ENCODE measurements at regions not wholly inside any gene's neighbourhood (a gene's known extent, or its start where the extent isn't known, plus 50 kb on each side); places are given as distances from the start of the nearest gene placed in this dataset.

DNA sequence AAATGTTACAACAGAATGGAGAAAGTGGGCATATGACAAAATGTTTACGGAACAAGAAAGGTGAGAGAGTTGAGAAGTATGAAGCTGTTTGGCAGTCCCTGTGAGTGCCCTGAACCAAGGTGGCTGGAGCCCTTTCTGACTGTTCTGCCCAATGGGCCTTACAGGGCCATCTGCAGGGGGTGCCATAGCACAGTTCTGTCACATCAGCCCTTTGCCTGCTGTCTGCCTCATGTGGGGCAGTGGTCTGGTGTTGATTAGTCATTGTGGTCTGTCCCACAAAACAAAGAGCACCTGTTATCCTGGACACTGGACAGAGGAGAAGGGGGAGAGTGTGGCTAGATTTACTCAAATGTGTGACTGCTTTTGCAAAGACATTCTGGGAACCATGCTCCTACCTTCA lies 51.5 kb upstream of the OSBPL3 start:
- H3K36me3 ChIP-seq (ENCODE audit: insufficient read depth), result no peaks in the 10 kb centered on the region
- H3K79me2 ChIP-seq (ENCODE audit: insufficient read depth, low read depth), result no peaks in the 10 kb centered on the region
- peak overlapping the region; percentile 89 for H3K4me2 ChIP-seq
- H3K9ac ChIP-seq, result peak overlapping the region; percentile 31; the same call in 1 of the 2 replicates
- H3K4me1 ChIP-seq (ENCODE audit: low read depth, poor library complexity, severe bottlenecking), result peaks cover 60% of the 10 kb centered on the region
- H2AFZ ChIP-seq (ENCODE audit: low read depth), result peak overlapping the region; percentile 41; the same call in 1 of the 2 replicates
- H3K27me3 ChIP-seq (ENCODE audit: insufficient read depth, low read depth), result no peaks in the 10 kb centered on the region
- no peaks in the 10 kb centered on the region for H4K20me1 ChIP-seq (ENCODE audit: insufficient read depth)
- no peak overlapping the region for H3K4me3 ChIP-seq (IDR thresholded peaks at IDR 0.05; ENCODE audit: insufficient read depth, low read depth, low read length)
- TF ChIP-seq, protein P1, sequence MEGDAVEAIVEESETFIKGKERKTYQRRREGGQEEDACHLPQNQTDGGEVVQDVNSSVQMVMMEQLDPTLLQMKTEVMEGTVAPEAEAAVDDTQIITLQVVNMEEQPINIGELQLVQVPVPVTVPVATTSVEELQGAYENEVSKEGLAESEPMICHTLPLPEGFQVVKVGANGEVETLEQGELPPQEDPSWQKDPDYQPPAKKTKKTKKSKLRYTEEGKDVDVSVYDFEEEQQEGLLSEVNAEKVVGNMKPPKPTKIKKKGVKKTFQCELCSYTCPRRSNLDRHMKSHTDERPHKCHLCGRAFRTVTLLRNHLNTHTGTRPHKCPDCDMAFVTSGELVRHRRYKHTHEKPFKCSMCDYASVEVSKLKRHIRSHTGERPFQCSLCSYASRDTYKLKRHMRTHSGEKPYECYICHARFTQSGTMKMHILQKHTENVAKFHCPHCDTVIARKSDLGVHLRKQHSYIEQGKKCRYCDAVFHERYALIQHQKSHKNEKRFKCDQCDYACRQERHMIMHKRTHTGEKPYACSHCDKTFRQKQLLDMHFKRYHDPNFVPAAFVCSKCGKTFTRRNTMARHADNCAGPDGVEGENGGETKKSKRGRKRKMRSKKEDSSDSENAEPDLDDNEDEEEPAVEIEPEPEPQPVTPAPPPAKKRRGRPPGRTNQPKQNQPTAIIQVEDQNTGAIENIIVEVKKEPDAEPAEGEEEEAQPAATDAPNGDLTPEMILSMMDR (conservative IDR thresholded peaks at IDR 0.05; ENCODE audit: low read depth, low read length), result peak; percentile 47
- peak overlapping the region; percentile 86 for H3K27ac ChIP-seq

- peak overlapping the region; percentile 89 for H3K4me2 ChIP-seq
- peak overlapping the region; percentile 31; the same call in 1 of the 2 replicates for H3K9ac ChIP-seq
- H3K4me3 ChIP-seq (IDR thresholded peaks at IDR 0.05; ENCODE audit: insufficient read depth, low read depth, low read length), result no peak overlapping the region
- no peaks in the 10 kb centered on the region for H3K27me3 ChIP-seq (ENCODE audit: insufficient read depth, low read depth)
- no peaks in the 10 kb centered on the region for H3K36me3 ChIP-seq (ENCODE audit: insufficient read depth)
- TF ChIP-seq, protein P1 (conservative IDR thresholded peaks at IDR 0.05; ENCODE audit: low read depth, low read length), result no peak
- peak overlapping the region; percentile 86 for H3K27ac ChIP-seq
- peaks cover 60% of the 10 kb centered on the region for H3K4me1 ChIP-seq (ENCODE audit: low read depth, poor library complexity, severe bottlenecking)
- peak overlapping the region; percentile 41; the same call in 1 of the 2 replicates for H2AFZ ChIP-seq (ENCODE audit: low read depth)
- no peaks in the 10 kb centered on the region for H3K79me2 ChIP-seq (ENCODE audit: insufficient read depth, low read depth)
- H4K20me1 ChIP-seq (ENCODE audit: insufficient read depth), result no peaks in the 10 kb centered on the region
These were observed 51.0 kb upstream of the OSBPL3 start for GRCh38 chr7:25031007-25031406.
